Choroid plexus epithelial cell (primary cell): ENCODE measurements at regions not wholly inside any gene's neighbourhood (a gene's known extent, or its start where the extent isn't known, plus 50 kb on each side); places are given as distances from the start of the nearest gene placed in this dataset.

Experiments used
- DNase-seq: peaks from one replicate; pipeline ENCODE4 v3.0.0-alpha.2; 2010; ENCODE audit warnings: low read depth
- H3K4me3 ChIP-seq: 2 replicates; pipeline ENCODE4 v1.5.1; 2011; ENCODE audit warnings: low read depth, mild to moderate bottlenecking, control low read depth, low read length, moderate library complexity
- TF ChIP-seq, protein P1 (sequence below): conservative IDR thresholded peaks from 2 replicates; pipeline ENCODE4 v1.5.1; 2011; ENCODE audit warnings: low read depth, mild to moderate bottlenecking, control low read depth, inconsistent platforms, low read length, moderate library complexity

DNA sequence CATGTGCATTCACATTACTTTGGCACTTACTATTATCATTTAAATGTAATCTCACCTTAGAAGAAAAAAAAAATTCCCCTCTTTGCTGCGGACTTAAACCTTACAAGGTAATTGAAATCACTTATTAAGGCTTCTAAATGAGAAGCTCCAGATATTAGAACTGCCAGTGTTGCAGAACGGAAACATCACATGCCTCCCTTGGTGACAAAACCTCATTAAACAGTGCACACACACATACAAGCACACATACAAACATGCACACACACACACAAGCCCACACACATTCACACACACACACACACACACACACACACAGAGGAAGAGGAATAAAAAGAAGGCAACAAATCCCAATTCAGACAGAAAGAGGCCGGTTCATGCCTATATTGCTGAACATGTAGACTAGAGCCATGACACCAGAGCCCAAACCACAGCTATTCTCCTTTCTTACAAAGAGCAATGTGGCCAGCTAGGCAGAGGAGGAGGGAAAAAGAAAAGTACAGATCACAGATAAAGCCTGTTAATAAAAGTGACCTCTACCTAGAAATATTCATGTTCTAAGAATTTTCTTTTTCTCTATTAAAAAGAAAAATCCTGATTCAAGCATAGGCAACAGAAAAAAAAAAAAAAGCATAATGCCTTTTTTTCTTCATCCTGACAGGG, 405.2 kb upstream of the FLRT2 start:
- TF ChIP-seq, protein P1, sequence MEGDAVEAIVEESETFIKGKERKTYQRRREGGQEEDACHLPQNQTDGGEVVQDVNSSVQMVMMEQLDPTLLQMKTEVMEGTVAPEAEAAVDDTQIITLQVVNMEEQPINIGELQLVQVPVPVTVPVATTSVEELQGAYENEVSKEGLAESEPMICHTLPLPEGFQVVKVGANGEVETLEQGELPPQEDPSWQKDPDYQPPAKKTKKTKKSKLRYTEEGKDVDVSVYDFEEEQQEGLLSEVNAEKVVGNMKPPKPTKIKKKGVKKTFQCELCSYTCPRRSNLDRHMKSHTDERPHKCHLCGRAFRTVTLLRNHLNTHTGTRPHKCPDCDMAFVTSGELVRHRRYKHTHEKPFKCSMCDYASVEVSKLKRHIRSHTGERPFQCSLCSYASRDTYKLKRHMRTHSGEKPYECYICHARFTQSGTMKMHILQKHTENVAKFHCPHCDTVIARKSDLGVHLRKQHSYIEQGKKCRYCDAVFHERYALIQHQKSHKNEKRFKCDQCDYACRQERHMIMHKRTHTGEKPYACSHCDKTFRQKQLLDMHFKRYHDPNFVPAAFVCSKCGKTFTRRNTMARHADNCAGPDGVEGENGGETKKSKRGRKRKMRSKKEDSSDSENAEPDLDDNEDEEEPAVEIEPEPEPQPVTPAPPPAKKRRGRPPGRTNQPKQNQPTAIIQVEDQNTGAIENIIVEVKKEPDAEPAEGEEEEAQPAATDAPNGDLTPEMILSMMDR, result no peak
- DNase-seq, result peak; percentile 50
- no peak overlapping the region for H3K4me3 ChIP-seq

DNA sequence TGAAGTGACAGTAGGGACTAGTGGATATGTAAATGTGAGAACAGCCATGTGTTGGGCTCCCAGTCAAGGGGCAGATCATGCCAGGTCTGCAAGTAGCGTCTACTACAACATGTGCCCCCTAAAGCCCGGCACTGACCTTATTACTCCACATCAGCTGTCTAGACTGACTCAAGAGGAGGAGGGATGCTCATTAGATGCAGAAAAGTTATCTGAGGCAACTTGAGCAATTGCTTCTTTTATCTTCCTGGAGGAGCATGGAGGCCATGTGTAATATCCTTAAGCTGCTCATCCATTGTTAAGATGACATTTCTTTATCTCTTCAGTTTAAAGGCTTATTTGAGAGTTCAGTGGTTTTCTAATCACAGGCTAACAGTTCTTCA, 404.7 kb upstream of the FLRT2 start:
- DNase-seq, result no peak
- no peak overlapping the region for H3K4me3 ChIP-seq
- TF ChIP-seq, protein P1, result no peak

DNA sequence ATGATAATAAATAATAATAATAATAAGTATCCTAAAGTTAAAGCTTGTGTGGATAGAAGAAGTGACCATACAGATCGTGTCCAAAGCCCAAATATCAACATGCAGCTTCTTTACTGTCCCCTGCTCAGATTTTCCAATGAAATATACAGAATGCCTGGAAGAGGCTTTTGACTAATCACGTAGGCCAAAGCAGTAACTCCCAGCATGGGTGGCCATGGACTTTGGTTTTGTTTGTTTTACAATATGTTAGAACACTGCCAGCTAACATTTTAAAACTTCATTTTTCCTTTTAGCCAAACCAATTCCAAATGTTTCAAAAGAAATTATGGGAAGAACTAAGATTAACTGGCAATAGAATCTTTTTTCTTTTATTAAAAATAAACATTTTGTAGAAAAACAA, 400.0 kb upstream of the FLRT2 start:
- DNase-seq, result no peak
- TF ChIP-seq, protein P1, result no peak
- H3K4me3 ChIP-seq, result no peak overlapping the region

DNA sequence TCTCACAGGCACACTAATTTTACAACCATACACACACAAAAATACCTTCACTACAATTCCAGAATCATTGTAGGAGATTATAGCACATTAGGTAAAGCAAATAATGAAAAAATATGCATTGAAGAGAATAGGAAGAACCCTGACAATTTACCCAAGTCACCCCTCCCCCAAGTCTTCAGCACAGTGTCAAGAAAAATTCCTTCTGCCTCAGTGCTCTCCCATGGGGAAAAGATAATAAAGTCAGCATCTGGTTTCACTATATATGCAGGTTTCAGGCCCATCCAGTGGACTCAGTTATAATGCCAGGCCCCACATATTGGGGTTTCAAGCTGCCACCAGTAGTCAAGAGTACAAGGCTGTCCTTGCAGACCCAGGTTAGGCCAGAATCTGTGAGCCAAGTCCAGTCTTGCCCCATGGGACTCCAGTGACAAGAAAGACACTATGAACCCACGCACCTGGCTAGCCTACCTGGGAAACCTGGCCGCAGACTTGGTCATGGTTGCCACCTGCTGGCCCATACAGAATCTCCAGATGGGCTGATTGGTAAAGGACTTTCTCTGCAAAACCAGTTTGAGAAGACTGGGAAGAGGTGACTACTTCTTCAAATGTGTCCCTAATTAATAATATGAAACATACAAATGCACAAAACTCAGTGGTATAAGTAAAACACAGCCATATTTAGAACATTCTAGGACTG, 398.6 kb upstream of the FLRT2 start:
- TF ChIP-seq, protein P1, result peak; percentile 38
- H3K4me3 ChIP-seq, result no peak overlapping the region
- DNase-seq, result no peak

DNA sequence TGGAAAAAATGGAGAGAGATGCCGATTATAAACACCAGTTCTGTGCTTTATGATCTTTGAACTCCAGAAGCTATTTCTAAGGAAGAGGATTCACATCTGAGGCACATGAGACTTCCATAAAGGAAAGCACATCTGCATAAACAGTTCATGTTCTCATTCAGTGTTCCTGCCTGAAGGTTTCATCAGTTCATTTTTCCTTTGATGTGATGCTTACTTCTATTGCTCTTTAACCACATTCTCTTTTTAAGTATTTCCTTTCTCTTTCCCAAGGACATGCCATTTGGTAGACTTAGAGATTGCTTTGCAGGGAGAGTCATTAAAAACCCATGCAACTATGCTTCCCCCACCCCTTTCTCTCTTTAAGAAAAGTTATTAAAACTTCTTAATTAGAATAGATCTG, 387.0 kb upstream of the FLRT2 start:
- TF ChIP-seq, protein P1, result no peak
- peak; percentile 65 for DNase-seq
- no peak overlapping the region for H3K4me3 ChIP-seq

DNA sequence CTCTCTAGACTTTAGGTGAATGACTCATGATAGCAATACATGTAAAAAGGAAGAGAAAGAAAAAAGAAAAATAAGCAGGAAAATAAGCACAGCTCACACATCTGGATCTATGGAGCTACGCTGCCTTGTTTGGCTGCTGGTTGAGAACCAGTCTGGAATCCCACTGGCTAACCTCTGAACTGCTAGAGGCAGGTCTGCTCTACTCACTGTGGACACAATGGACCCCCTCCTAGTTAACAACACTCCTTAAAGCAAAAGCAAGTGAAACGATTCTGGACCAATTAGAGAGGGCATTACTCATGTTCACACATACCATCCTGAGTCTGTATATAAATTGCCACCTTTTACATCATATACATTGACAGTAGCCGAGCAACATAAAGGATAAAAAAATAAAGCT, 383.2 kb upstream of the FLRT2 start:
- TF ChIP-seq, protein P1, result no peak
- no peak for DNase-seq
- no peak overlapping the region for H3K4me3 ChIP-seq

DNA sequence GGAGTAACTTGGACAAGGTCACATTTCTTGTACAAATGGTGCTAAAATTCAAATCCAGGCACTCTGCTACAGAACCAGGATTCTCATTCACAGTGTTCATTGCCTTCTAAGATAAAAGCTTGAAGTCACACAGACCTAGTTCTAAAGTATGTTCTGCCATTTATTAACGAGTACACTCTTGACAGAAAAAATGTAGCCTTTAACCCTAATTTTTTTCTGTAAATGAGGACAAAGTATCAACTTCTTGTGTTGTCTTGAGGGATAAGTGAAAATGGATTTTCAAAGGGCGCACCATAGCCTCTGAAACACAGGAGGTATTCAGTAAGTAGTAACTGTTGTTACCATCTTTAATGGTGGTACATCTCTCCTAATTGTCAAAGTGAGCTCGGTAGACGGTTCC, 379.8 kb upstream of the FLRT2 start:
- TF ChIP-seq, protein P1, result no peak
- no peak overlapping the region for H3K4me3 ChIP-seq
- DNase-seq, result no peak
